ENCODE measurements at regions not wholly inside any gene's neighbourhood (a gene's known extent, or its start where the extent isn't known, plus 50 kb on each side); places are given as distances from the start of the nearest gene placed in this dataset.

GRCh38 chr2:83143946-83144345 lies 1315.1 kb downstream of the SUCLG1 start:
- H3K79me2 ChIP-seq (ENCODE audit: control insufficient read depth, insufficient read depth, low read length) = no peaks in the 10 kb centered on the region
- dilution Hi-C loops (cut with MboI; ENCODE audit: extremely low pct_ligation_motif_present, low sequenced_read_pairs) = no loop called here
- FAIRE-seq = no peak

GRCh38 chr2:83142934-83143333 lies 1316.1 kb downstream of the SUCLG1 start:
- Histone ChIP-seq H3K4me3 (ENCODE audit: control insufficient read depth in 2 of 3, extremely low read depth in 1 of 3, insufficient read depth in 2 of 3, low read depth in 1 of 3, low read length in 3 of 3) (no peak overlapping the region), H3K36me3 (ENCODE audit: control insufficient read depth in 2 of 2, extremely low read depth in 1 of 2, insufficient read depth in 2 of 2, low read length in 2 of 2) (no peaks in the 10 kb centered on the region), H3K27ac (ENCODE audit: control insufficient read depth, insufficient read depth, low read length) (no peak overlapping the region), H3K9me1 (ENCODE audit: control insufficient read depth, extremely low read depth, insufficient read depth, low read length) (no peaks in the 10 kb centered on the region), H2AFZ (ENCODE audit: control insufficient read depth, low read length) (no peak overlapping the region), H3K9ac (ENCODE audit: control insufficient read depth, extremely low read depth, insufficient read depth, low read length) (no peak overlapping the region), H3K4me2 (ENCODE audit: control insufficient read depth, extremely low read depth, insufficient read depth, low read depth, low read length) (no peak overlapping the region), H3K9me3 (ENCODE audit: control insufficient read depth, low read depth, low read length) (no peaks in the 10 kb centered on the region), H4K20me1 (ENCODE audit: control insufficient read depth, extremely low read depth, insufficient read depth, low read length) (no peaks in the 10 kb centered on the region), H3K27me3 (ENCODE audit: control insufficient read depth, extremely low read depth, insufficient read depth, low read length) (no peaks in the 10 kb centered on the region), H3K4me1 (ENCODE audit: control insufficient read depth, extremely low read depth, insufficient read depth, low read length) (no peaks in the 10 kb centered on the region), H3K79me2 (ENCODE audit: control insufficient read depth, insufficient read depth, low read length) (no peaks in the 10 kb centered on the region)
- FAIRE-seq (no peak), DNase-seq (ENCODE audit: low read depth, low spot score) (no peak)
- dilution Hi-C loops (cut with MboI; ENCODE audit: extremely low pct_ligation_motif_present, low sequenced_read_pairs) = no loop called here
- TF ChIP-seq EZH2 (IDR thresholded peaks at IDR 0.05; ENCODE audit: low read length) = no peak
- no peak for TF ChIP-seq CTCF (optimal IDR thresholded peaks at IDR 0.05 in 1 of 3, IDR thresholded peaks at IDR 0.05 in 1 of 3, conservative IDR thresholded peaks at IDR 0.05 in 1 of 3; ENCODE audit: extremely low read depth in 1 of 3, insufficient read depth in 2 of 3, low read length in 3 of 3)

More at GRCh38 chr2:83143946-83144345, 1315.1 kb downstream of the SUCLG1 start:
- H3K27ac ChIP-seq (ENCODE audit: control insufficient read depth, insufficient read depth, low read length) = no peak overlapping the region
- no peaks in the 10 kb centered on the region for H3K9me3 ChIP-seq (ENCODE audit: control insufficient read depth, low read depth, low read length)
- H3K4me3 ChIP-seq (ENCODE audit: control insufficient read depth in 2 of 3, extremely low read depth in 1 of 3, insufficient read depth in 2 of 3, low read depth in 1 of 3, low read length in 3 of 3) = no peak overlapping the region
- no peaks in the 10 kb centered on the region for H3K9me1 ChIP-seq (ENCODE audit: control insufficient read depth, extremely low read depth, insufficient read depth, low read length)
- H3K4me2 ChIP-seq (ENCODE audit: control insufficient read depth, extremely low read depth, insufficient read depth, low read depth, low read length) = no peak overlapping the region
- no peak overlapping the region for H3K9ac ChIP-seq (ENCODE audit: control insufficient read depth, extremely low read depth, insufficient read depth, low read length)
- H3K27me3 ChIP-seq (ENCODE audit: control insufficient read depth, extremely low read depth, insufficient read depth, low read length) = no peaks in the 10 kb centered on the region
- no peak for TF ChIP-seq CTCF (optimal IDR thresholded peaks at IDR 0.05 in 1 of 3, IDR thresholded peaks at IDR 0.05 in 1 of 3, conservative IDR thresholded peaks at IDR 0.05 in 1 of 3; ENCODE audit: extremely low read depth in 1 of 3, insufficient read depth in 2 of 3, low read length in 3 of 3)
- TF ChIP-seq EZH2 (IDR thresholded peaks at IDR 0.05; ENCODE audit: low read length) = no peak
- no peaks in the 10 kb centered on the region for H3K36me3 ChIP-seq (ENCODE audit: control insufficient read depth in 2 of 2, extremely low read depth in 1 of 2, insufficient read depth in 2 of 2, low read length in 2 of 2)
- no peaks in the 10 kb centered on the region for H4K20me1 ChIP-seq (ENCODE audit: control insufficient read depth, extremely low read depth, insufficient read depth, low read length)
- no peak overlapping the region for H2AFZ ChIP-seq (ENCODE audit: control insufficient read depth, low read length)
- H3K4me1 ChIP-seq (ENCODE audit: control insufficient read depth, extremely low read depth, insufficient read depth, low read length) = no peaks in the 10 kb centered on the region
- DNase-seq (ENCODE audit: low read depth, low spot score) = no peak
